ENCODE measurements at regions not wholly inside any gene's neighbourhood (a gene's known extent, or its start where the extent isn't known, plus 50 kb on each side); places are given as distances from the start of the nearest gene placed in this dataset.

DNA sequence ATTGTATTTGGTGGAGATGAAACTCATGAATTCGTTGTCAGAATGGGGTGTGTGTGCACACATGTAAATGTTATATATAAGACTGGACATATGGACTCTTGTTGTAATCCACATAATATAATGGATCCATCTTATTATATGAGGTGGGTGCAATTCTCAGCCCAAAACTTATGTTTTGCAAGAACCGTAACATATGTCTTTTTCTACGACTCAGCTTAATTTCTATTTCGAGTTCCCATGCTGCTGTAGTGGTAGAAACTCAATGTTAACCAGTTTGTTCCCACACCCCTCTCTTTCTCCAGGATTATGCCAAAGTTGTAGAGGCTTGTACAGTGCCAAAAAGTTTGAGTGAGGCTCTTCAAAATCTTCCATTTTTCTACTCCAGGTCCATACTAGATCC is 112.5 kb upstream of the SPOPL start:
- Histone ChIP-seq H4K91ac (ENCODE audit: low read depth, low read length, poor library complexity) (no peak overlapping the region), H2BK12ac (ENCODE audit: low read length) (no peak overlapping the region), H3K18ac (ENCODE audit: low read length) (no peak overlapping the region), H3K27ac (replicated peaks; ENCODE audit: low read length) (no peak overlapping the region), H3K36me3 (replicated peaks in 1 of 2; ENCODE audit: control insufficient read depth in 2 of 2, insufficient read depth in 2 of 2, low read length in 2 of 2) (no peaks in the 10 kb centered on the region), H3K79me1 (ENCODE audit: low read depth, low read length) (no peaks in the 10 kb centered on the region), H3K14ac (ENCODE audit: low read length) (no peak overlapping the region), H2AK5ac (ENCODE audit: low read depth, low read length) (no peak overlapping the region), H2AFZ (ENCODE audit: low read length) (no peak overlapping the region), H3K23ac (ENCODE audit: low read depth, low read length, poor library complexity) (no peak overlapping the region), H4K8ac (ENCODE audit: low read depth, low read length) (no peak overlapping the region), H3K9ac (ENCODE audit: low read depth, low read length, poor library complexity) (no peak overlapping the region), H3K4me2 (ENCODE audit: insufficient read depth, low read length, poor library complexity, severe bottlenecking) (no peak overlapping the region), H3K4me3 (ENCODE audit: low read length in 2 of 2) (no peak overlapping the region), H3K4ac (ENCODE audit: low read length) (no peak overlapping the region), H2BK5ac (ENCODE audit: low read length) (no peak overlapping the region), H3K9me3 (replicated peaks in 1 of 2; ENCODE audit: control insufficient read depth in 2 of 2, insufficient read depth in 1 of 2, low read depth in 1 of 2, low read length in 2 of 2) (no peaks in the 10 kb centered on the region), H2BK120ac (ENCODE audit: low read depth, low read length) (no peak overlapping the region), H2BK15ac (ENCODE audit: low read length) (no peak overlapping the region), H3K27me3 (ENCODE audit: control insufficient read depth in 3 of 3, insufficient read depth in 3 of 3, low read depth in 1 of 3, low read length in 3 of 3) (no peaks in the 10 kb centered on the region), H3K4me1 (ENCODE audit: control insufficient read depth in 2 of 2, insufficient read depth in 1 of 2, low read depth in 1 of 2, low read length in 2 of 2) (peaks cover 0 to 5% of the 10 kb centered on the region in 2 donors)
- no CpG with 5 or more reads among the region's 4 CpGs for WGBS, 2 donors (ENCODE audit: extremely low coverage in 2 of 2, insufficient read length in 2 of 2, insufficient replicate concordance in 1 of 2)
- no peak for DNase-seq (ENCODE audit: low spot score)

DNA sequence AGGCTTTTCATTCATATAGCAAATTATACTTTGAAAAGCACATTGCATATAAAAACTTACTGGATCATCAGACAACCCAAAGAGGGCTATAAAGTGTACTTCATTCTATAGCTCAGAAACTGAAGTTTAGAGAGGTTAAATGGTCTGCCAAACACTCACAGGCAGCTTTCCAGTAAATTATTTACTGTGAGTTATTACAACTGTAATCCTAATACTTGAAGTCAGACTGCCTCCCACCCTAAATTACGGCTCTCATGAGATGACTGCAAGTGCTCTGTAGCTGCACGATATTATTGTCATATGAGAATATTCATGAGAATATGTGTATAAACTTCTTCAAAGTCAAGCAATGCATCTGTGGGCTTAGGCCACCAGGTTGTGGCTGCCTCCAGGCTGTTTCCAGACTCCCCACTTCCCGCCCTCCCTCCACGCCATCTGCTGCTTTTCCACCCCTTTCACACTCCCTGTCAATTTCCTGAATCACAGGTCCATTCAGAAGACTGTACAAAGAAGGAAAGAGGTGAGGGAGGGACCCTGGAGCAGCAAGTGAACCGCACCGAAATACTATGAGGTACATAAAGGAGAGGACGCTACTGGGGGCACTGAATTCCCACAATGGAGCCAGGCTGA is 111.1 kb upstream of the SPOPL start:
- DNase-seq (ENCODE audit: low spot score) = peak; percentile 3
- Histone ChIP-seq H3K23ac (ENCODE audit: low read depth, low read length, poor library complexity) (no peak overlapping the region), H3K4me2 (ENCODE audit: insufficient read depth, low read length, poor library complexity, severe bottlenecking) (no peak overlapping the region), H3K4ac (ENCODE audit: low read length) (no peak overlapping the region), H3K36me3 (replicated peaks in 1 of 2; ENCODE audit: control insufficient read depth in 2 of 2, insufficient read depth in 2 of 2, low read length in 2 of 2) (no peaks in the 10 kb centered on the region), H3K9ac (ENCODE audit: low read depth, low read length, poor library complexity) (no peak overlapping the region), H3K27ac (replicated peaks; ENCODE audit: low read length) (no peak overlapping the region), H3K18ac (ENCODE audit: low read length) (no peak overlapping the region), H2BK12ac (ENCODE audit: low read length) (no peak overlapping the region), H3K14ac (ENCODE audit: low read length) (no peak overlapping the region), H2AFZ (ENCODE audit: low read length) (peak overlapping the region; percentile 29), H4K8ac (ENCODE audit: low read depth, low read length) (no peak overlapping the region), H2AK5ac (ENCODE audit: low read depth, low read length) (no peak overlapping the region), H3K79me1 (ENCODE audit: low read depth, low read length) (no peaks in the 10 kb centered on the region), H2BK120ac (ENCODE audit: low read depth, low read length) (no peak overlapping the region), H3K9me3 (replicated peaks in 1 of 2; ENCODE audit: control insufficient read depth in 2 of 2, insufficient read depth in 1 of 2, low read depth in 1 of 2, low read length in 2 of 2) (no peaks in the 10 kb centered on the region), H4K91ac (ENCODE audit: low read depth, low read length, poor library complexity) (no peak overlapping the region), H2BK5ac (ENCODE audit: low read length) (no peak overlapping the region), H3K4me3 (ENCODE audit: low read length in 2 of 2) (no peak overlapping the region), H3K27me3 (ENCODE audit: control insufficient read depth in 3 of 3, insufficient read depth in 3 of 3, low read depth in 1 of 3, low read length in 3 of 3) (no peaks in the 10 kb centered on the region), H2BK15ac (ENCODE audit: low read length) (no peak overlapping the region), H3K4me1 (ENCODE audit: control insufficient read depth in 2 of 2, insufficient read depth in 1 of 2, low read depth in 1 of 2, low read length in 2 of 2) (peaks cover 0 to 5% of the 10 kb centered on the region in 2 donors)
- no CpG with 5 or more reads among the region's 7 CpGs for WGBS, 2 donors (ENCODE audit: extremely low coverage in 2 of 2, insufficient read length in 2 of 2, insufficient replicate concordance in 1 of 2)

- Histone ChIP-seq H3K4me1 (ENCODE audit: control insufficient read depth in 2 of 2, insufficient read depth in 1 of 2, low read depth in 1 of 2, low read length in 2 of 2) (peaks cover 0 to 5% of the 10 kb centered on the region in 2 donors), H3K79me1 (ENCODE audit: low read depth, low read length) (no peaks in the 10 kb centered on the region), H3K23ac (ENCODE audit: low read depth, low read length, poor library complexity) (no peak overlapping the region), H2AFZ (ENCODE audit: low read length) (no peak overlapping the region), H4K91ac (ENCODE audit: low read depth, low read length, poor library complexity) (no peak overlapping the region), H2BK5ac (ENCODE audit: low read length) (no peak overlapping the region), H3K36me3 (replicated peaks in 1 of 2; ENCODE audit: control insufficient read depth in 2 of 2, insufficient read depth in 2 of 2, low read length in 2 of 2) (no peaks in the 10 kb centered on the region), H3K27me3 (ENCODE audit: control insufficient read depth in 3 of 3, insufficient read depth in 3 of 3, low read depth in 1 of 3, low read length in 3 of 3) (no peaks in the 10 kb centered on the region), H3K4ac (ENCODE audit: low read length) (no peak overlapping the region), H2BK15ac (ENCODE audit: low read length) (no peak overlapping the region), H3K27ac (replicated peaks; ENCODE audit: low read length) (no peak overlapping the region), H2BK120ac (ENCODE audit: low read depth, low read length) (no peak overlapping the region), H2AK5ac (ENCODE audit: low read depth, low read length) (no peak overlapping the region), H2BK12ac (ENCODE audit: low read length) (no peak overlapping the region), H3K14ac (ENCODE audit: low read length) (no peak overlapping the region), H3K18ac (ENCODE audit: low read length) (no peak overlapping the region), H4K8ac (ENCODE audit: low read depth, low read length) (no peak overlapping the region), H3K9me3 (replicated peaks in 1 of 2; ENCODE audit: control insufficient read depth in 2 of 2, insufficient read depth in 1 of 2, low read depth in 1 of 2, low read length in 2 of 2) (no peaks in the 10 kb centered on the region), H3K4me2 (ENCODE audit: insufficient read depth, low read length, poor library complexity, severe bottlenecking) (no peak overlapping the region), H3K4me3 (ENCODE audit: low read length in 2 of 2) (no peak overlapping the region), H3K9ac (ENCODE audit: low read depth, low read length, poor library complexity) (no peak overlapping the region)
- no CpG with 5 or more reads among the region's 5 CpGs for WGBS, 2 donors (ENCODE audit: extremely low coverage in 2 of 2, insufficient read length in 2 of 2, insufficient replicate concordance in 1 of 2)
- no peak for DNase-seq (ENCODE audit: low spot score)
Measured at GRCh38 chr2:138391946-138392345, 109.6 kb upstream of the SPOPL start.

- Histone ChIP-seq H3K79me1 (ENCODE audit: low read depth, low read length) (no peaks in the 10 kb centered on the region), H4K8ac (ENCODE audit: low read depth, low read length) (no peak overlapping the region), H4K91ac (ENCODE audit: low read depth, low read length, poor library complexity) (no peak overlapping the region), H3K9me3 (replicated peaks in 1 of 2; ENCODE audit: control insufficient read depth in 2 of 2, insufficient read depth in 1 of 2, low read depth in 1 of 2, low read length in 2 of 2) (no peaks in the 10 kb centered on the region), H3K27me3 (ENCODE audit: control insufficient read depth in 3 of 3, insufficient read depth in 3 of 3, low read depth in 1 of 3, low read length in 3 of 3) (no peaks in the 10 kb centered on the region), H3K23ac (ENCODE audit: low read depth, low read length, poor library complexity) (no peak overlapping the region), H3K14ac (ENCODE audit: low read length) (no peak overlapping the region), H2BK120ac (ENCODE audit: low read depth, low read length) (no peak overlapping the region), H2BK5ac (ENCODE audit: low read length) (no peak overlapping the region), H2BK15ac (ENCODE audit: low read length) (no peak overlapping the region), H3K36me3 (replicated peaks in 1 of 2; ENCODE audit: control insufficient read depth in 2 of 2, insufficient read depth in 2 of 2, low read length in 2 of 2) (no peaks in the 10 kb centered on the region), H3K4me1 (ENCODE audit: control insufficient read depth in 2 of 2, insufficient read depth in 1 of 2, low read depth in 1 of 2, low read length in 2 of 2) (peaks cover 0 to 3% of the 10 kb centered on the region in 2 donors), H3K4me3 (ENCODE audit: low read length in 2 of 2) (no peak overlapping the region), H3K4ac (ENCODE audit: low read length) (no peak overlapping the region), H3K4me2 (ENCODE audit: insufficient read depth, low read length, poor library complexity, severe bottlenecking) (no peak overlapping the region), H3K27ac (replicated peaks; ENCODE audit: low read length) (no peak overlapping the region), H2AK5ac (ENCODE audit: low read depth, low read length) (no peak overlapping the region), H3K18ac (ENCODE audit: low read length) (no peak overlapping the region), H2AFZ (ENCODE audit: low read length) (no peak overlapping the region), H3K9ac (ENCODE audit: low read depth, low read length, poor library complexity) (no peak overlapping the region), H2BK12ac (ENCODE audit: low read length) (no peak overlapping the region)
- DNase-seq (ENCODE audit: low spot score) = no peak
- WGBS, 2 donors (ENCODE audit: extremely low coverage in 2 of 2, insufficient read length in 2 of 2, insufficient replicate concordance in 1 of 2) = no CpG with 5 or more reads among the region's 2 CpGs
Measured at GRCh38 chr2:138395565-138396306, 105.8 kb upstream of the SPOPL start.

Measured in neuronal stem cell (in vitro differentiated cells).